HL-60/S4 (cell line): ENCODE measurements at regions not wholly inside any gene's neighbourhood (a gene's known extent, or its start where the extent isn't known, plus 50 kb on each side); places are given as distances from the start of the nearest gene placed in this dataset.

Experiments used
- in situ Hi-C: fragments of 300-500 bp; cut with MboI; formaldehyde crosslinking; loops from 2 replicates; pipeline ENCODE4 v1.14.3; 2022; ENCODE audit warnings: low sequenced_read_pairs

- in situ Hi-C loops, result no loop called here
Observed at GRCh38 chr16:85497622-85498314, 115.4 kb upstream of the GSE1 start.

GRCh38 chr16:85498607-85499006 lies 114.5 kb upstream of the GSE1 start:
- in situ Hi-C loops, result no loop called here

GRCh38 chr16:85500220-85500619 lies 112.9 kb upstream of the GSE1 start:
- in situ Hi-C loops, result no loop called here

- in situ Hi-C loops, result no loop called here
Observed at GRCh38 chr16:85501900-85502299, 111.2 kb upstream of the GSE1 start.

- in situ Hi-C loops, result no loop called here
Observed at GRCh38 chr16:85502357-85502756, 110.8 kb upstream of the GSE1 start.

GRCh38 chr16:85503679-85504231 lies 109.4 kb upstream of the GSE1 start:
- in situ Hi-C loops, result no loop called here

- in situ Hi-C loops, result no loop called here
Observed at GRCh38 chr16:85504242-85504641, 108.9 kb upstream of the GSE1 start.

- in situ Hi-C loops, result no loop called here
Observed at GRCh38 chr16:85505794-85506634, 107.1 kb upstream of the GSE1 start.

- in situ Hi-C loops, result no loop called here
Observed at GRCh38 chr16:85506635-85506911, 106.5 kb upstream of the GSE1 start.

- in situ Hi-C loops, result no loop called here
Observed at GRCh38 chr16:85507342-85507741, 105.8 kb upstream of the GSE1 start.

GRCh38 chr16:85508388-85508787 lies 104.7 kb upstream of the GSE1 start:
- in situ Hi-C loops, result no loop called here

GRCh38 chr16:85508993-85509392 lies 104.1 kb upstream of the GSE1 start:
- in situ Hi-C loops, result no loop called here

- in situ Hi-C loops, result no loop called here
Observed at GRCh38 chr16:85510041-85510659, 103.0 kb upstream of the GSE1 start.

GRCh38 chr16:85511938-85512807 lies 100.9 kb upstream of the GSE1 start:
- in situ Hi-C loops, result no loop called here

GRCh38 chr16:85512808-85513115 lies 100.4 kb upstream of the GSE1 start:
- in situ Hi-C loops, result no loop called here

- in situ Hi-C loops, result no loop called here
Observed at GRCh38 chr16:85513180-85513579, 99.9 kb upstream of the GSE1 start.

GRCh38 chr16:85513649-85514048 lies 99.5 kb upstream of the GSE1 start:
- in situ Hi-C loops, result no loop called here

- in situ Hi-C loops, result no loop called here
Observed at GRCh38 chr16:85514295-85514597, 98.9 kb upstream of the GSE1 start.

- in situ Hi-C loops, result no loop called here
Observed at GRCh38 chr16:85514598-85515318, 98.4 kb upstream of the GSE1 start.

- in situ Hi-C loops, result no loop called here
Observed at GRCh38 chr16:85515319-85515745, 97.8 kb upstream of the GSE1 start.
